H9 (cell line): ENCODE measurements at regions not wholly inside any gene's neighbourhood (a gene's known extent, or its start where the extent isn't known, plus 50 kb on each side); places are given as distances from the start of the nearest gene placed in this dataset.

Experiments
- DNase-seq: peaks from one replicate; pipeline ENCODE4 v3.0.0-alpha.2; 2017
- H2AFZ ChIP-seq: one replicate; pipeline ENCODE4 v1.6.1; 2013; ENCODE audit warnings: mild to moderate bottlenecking, low read length, control low read depth, moderate library complexity
- H2AK5ac ChIP-seq: 2 replicates; pipeline ENCODE4 v1.6.1; 2013; ENCODE audit warnings: low read length, control low read depth, mixed read lengths; ENCODE audit not compliant: insufficient read length
- H2BK120ac ChIP-seq: one replicate; pipeline ENCODE4 v1.6.1; 2013; ENCODE audit warnings: low read depth, mild to moderate bottlenecking, low read length, control low read depth, inconsistent platforms; ENCODE audit not compliant: poor library complexity, severe bottlenecking
- H2BK12ac ChIP-seq: 2 replicates; pipeline ENCODE4 v1.6.1; 2013; ENCODE audit warnings: low read length, control low read depth, mixed read lengths, low read depth; ENCODE audit not compliant: insufficient read length
- H2BK15ac ChIP-seq: 2 replicates; pipeline ENCODE4 v1.6.1; 2013; ENCODE audit warnings: low read depth, low read length, control low read depth
- H2BK20ac ChIP-seq: one replicate; pipeline ENCODE4 v1.6.1; 2013; ENCODE audit warnings: low read depth, mild to moderate bottlenecking, low read length, control low read depth, inconsistent platforms; ENCODE audit not compliant: poor library complexity, severe bottlenecking
- H2BK5ac ChIP-seq: 2 replicates; pipeline ENCODE4 v1.6.1; 2013; ENCODE audit warnings: low read length, control low read depth, mixed read lengths; ENCODE audit not compliant: insufficient read length
- H3K14ac ChIP-seq: 2 replicates; pipeline ENCODE4 v1.6.1; 2013; ENCODE audit warnings: low read length, control low read depth; ENCODE audit not compliant: insufficient read depth
- H3K18ac ChIP-seq: 2 replicates; pipeline ENCODE4 v1.6.1; 2013; ENCODE audit warnings: low read depth, mild to moderate bottlenecking, mixed read lengths, low read length, control low read depth; ENCODE audit not compliant: insufficient read length
- H3K23ac ChIP-seq: 2 replicates; pipeline ENCODE4 v1.6.1; 2013; ENCODE audit warnings: low read length, control low read depth, mixed read lengths, low read depth; ENCODE audit not compliant: insufficient read length
- H3K23me2 ChIP-seq: 2 replicates; pipeline ENCODE4 v1.6.1; 2013; ENCODE audit warnings: low read depth, mild to moderate bottlenecking, mixed read lengths, low read length, control low read depth; ENCODE audit not compliant: insufficient read length, poor library complexity, severe bottlenecking
- H3K27ac ChIP-seq: 2 replicates; pipeline ENCODE4 v1.5.1; 2013; ENCODE audit warnings: low read length, control low read depth, mixed read lengths, low read depth; ENCODE audit not compliant: insufficient read length
- H3K27me3 ChIP-seq: 2 replicates; pipeline ENCODE4 v1.6.1; 2013; ENCODE audit warnings: low read length, control low read depth, inconsistent platforms; ENCODE audit not compliant: insufficient read depth
- H3K4ac ChIP-seq: 2 replicates; pipeline ENCODE4 v1.6.1; 2013; ENCODE audit warnings: low read depth, mild to moderate bottlenecking, control low read depth, inconsistent platforms, low read length, moderate library complexity
- H3K4me1 ChIP-seq: 2 replicates; pipeline ENCODE4 v1.6.1; 2013; ENCODE audit warnings: low read length, control low read depth, inconsistent platforms; ENCODE audit not compliant: insufficient read depth
- H3K4me2 ChIP-seq: 2 replicates; pipeline ENCODE4 v1.6.1; 2013; ENCODE audit warnings: low read length, control low read depth, mixed read lengths; ENCODE audit not compliant: insufficient read length, insufficient read depth
- H3K56ac ChIP-seq: 2 replicates; pipeline ENCODE4 v1.6.1; 2013; ENCODE audit warnings: low read depth, mild to moderate bottlenecking, mixed read lengths, low read length, control low read depth; ENCODE audit not compliant: insufficient read length
- H3K79me1 ChIP-seq: 2 replicates; pipeline ENCODE4 v1.6.1; 2013; ENCODE audit warnings: low read depth, mild to moderate bottlenecking, moderate library complexity, low read length, control low read depth, inconsistent platforms; ENCODE audit not compliant: insufficient read depth, poor library complexity, severe bottlenecking
- H3K79me2 ChIP-seq: 2 replicates; pipeline ENCODE4 v1.6.1; 2013; ENCODE audit warnings: low read length, control low read depth, inconsistent platforms; ENCODE audit not compliant: insufficient read depth
- H3K9ac ChIP-seq: 2 replicates; pipeline ENCODE4 v1.6.1; 2013; ENCODE audit warnings: low read length, control low read depth, mixed read lengths; ENCODE audit not compliant: insufficient read length; ENCODE audit errors: extremely low read depth
- H3K9me3 ChIP-seq: one replicate; pipeline ENCODE4 v1.6.1; 2013; ENCODE audit warnings: low read depth, low read length, inconsistent platforms; ENCODE audit not compliant: control insufficient read depth
- H3T11ph ChIP-seq: one replicate; pipeline ENCODE4 v1.6.1; 2013; ENCODE audit warnings: mild to moderate bottlenecking, low read length, control low read depth, inconsistent platforms
- H4K20me1 ChIP-seq: one replicate; pipeline ENCODE4 v1.6.1; 2013; ENCODE audit not compliant: control insufficient read depth, insufficient read length, insufficient read depth
- H4K5ac ChIP-seq: 2 replicates; pipeline ENCODE4 v1.6.1; 2013; ENCODE audit warnings: low read depth, mild to moderate bottlenecking, mixed read lengths, low read length, control low read depth; ENCODE audit not compliant: insufficient read length
- H4K8ac ChIP-seq: replicated peaks from 2 replicates; pipeline ENCODE4 v1.6.1; 2013; ENCODE audit warnings: low read length, control low read depth, mixed read lengths, low read depth; ENCODE audit not compliant: insufficient read length
- H4K91ac ChIP-seq: 2 replicates; pipeline ENCODE4 v1.6.1; 2013; ENCODE audit warnings: low read depth, mild to moderate bottlenecking, moderate library complexity, mixed read lengths, low read length, control low read depth; ENCODE audit not compliant: insufficient read length
- H3K27ac Mint-ChIP-seq, 3 experiments: 2 replicates in 2 of 3; 3 replicates in 1 of 3; pipeline ENCODE4 v1.8.0; 2020 to 2021; ENCODE audit warnings: mixed read lengths in 3 of 3, mild to moderate bottlenecking in 1 of 3, moderate library complexity in 1 of 3
- H3K27me3 Mint-ChIP-seq: 2 replicates; pipeline ENCODE4 v1.8.0; 2021; ENCODE audit warnings: low read depth, mild to moderate bottlenecking, moderate library complexity, mixed read lengths
- H3K36me3 Mint-ChIP-seq, 3 experiments: 2 replicates in 2 of 3; 3 replicates in 1 of 3; pipeline ENCODE4 v1.8.0; 2020 to 2021; ENCODE audit warnings: low read depth in 3 of 3, mixed read lengths in 3 of 3; ENCODE audit not compliant: insufficient read depth in 1 of 3
- H3K4me1 Mint-ChIP-seq, 2 experiments: 2 replicates each; pipeline ENCODE4 v1.8.0; 2020; ENCODE audit warnings: mixed read lengths in 2 of 2
- H3K4me3 Mint-ChIP-seq, 2 experiments: 2 replicates in 1 of 2; 3 replicates in 1 of 2; pipeline ENCODE4 v1.8.0; 2020 to 2021; ENCODE audit warnings: mild to moderate bottlenecking in 2 of 2, mixed read lengths in 2 of 2, moderate library complexity in 1 of 2
- H3K9me3 Mint-ChIP-seq, 2 experiments: 2 replicates in 1 of 2; 3 replicates in 1 of 2; pipeline ENCODE4 v1.8.0; 2020; ENCODE audit warnings: mild to moderate bottlenecking in 2 of 2, mixed read lengths in 2 of 2, moderate library complexity in 1 of 2
- CTCF ChIP-seq: fragments of 200-600 bp; sonication (generic); conservative IDR thresholded peaks from 3 replicates; pipeline ENCODE4 v1.8.0; 2021; ENCODE audit warnings: antibody characterized with exemption, mild to moderate bottlenecking
- WGBS: extraction: QIAGEN DNeasy Blood & Tissue Kit; methylation state at CpG from one replicate; pipeline ENCODE4 v1.1.7; 2013; ENCODE audit warnings: missing lambda C conversion rate, low lambda C conversion rate, mixed read lengths; ENCODE audit not compliant: insufficient read length; ENCODE audit errors: extremely low coverage; 5-methylcytosine and 5-hydroxymethylcytosine counted together

- Histone ChIP-seq H2BK20ac (no peak overlapping the region), H3K4me2 (no peak overlapping the region), H3K4me1 (no peaks in the 10 kb centered on the region), H3K9me3 (no peaks in the 10 kb centered on the region), H3K9ac (no peak overlapping the region), H3K79me1 (no peaks in the 10 kb centered on the region), H2AK5ac (no peak overlapping the region), H4K8ac (no peak overlapping the region), H4K20me1 (no peaks in the 10 kb centered on the region), H4K91ac (no peak overlapping the region), H3K27ac (no peak overlapping the region), H3T11ph (no peak overlapping the region), H3K23me2 (no peaks in the 10 kb centered on the region), H3K4ac (no peak overlapping the region), H3K23ac (no peak overlapping the region), H3K18ac (no peak overlapping the region), H4K5ac (no peak overlapping the region), H2BK12ac (no peak overlapping the region), H3K79me2 (no peaks in the 10 kb centered on the region), H3K27me3 (no peaks in the 10 kb centered on the region), H3K56ac (no peak overlapping the region), H2AFZ (no peak overlapping the region), H2BK120ac (no peak overlapping the region), H2BK15ac (no peak overlapping the region), H3K14ac (no peak overlapping the region), H2BK5ac (no peak overlapping the region)
- no peak for TF ChIP-seq CTCF
- Mint-ChIP-seq H3K27ac (no peak overlapping the region), H3K27me3 (0 out of 2 replicates have a peak, but pooled peaks cover 2% of the 10 kb centered on the region), H3K4me3 (no peak overlapping the region), H3K36me3 (peaks cover 1 to 14% (median 7%) of the 10 kb centered on the region in 3 experiments; a peak in 4 of 7 replicates), H3K9me3 (peaks cover 14 to 20% of the 10 kb centered on the region in 2 experiments; a peak in 4 of 5 replicates), H3K4me1 (0 out of 4 replicates have a peak, but pooled peaks cover 0 to 3% of the 10 kb centered on the region in 2 experiments)
- no peak for DNase-seq
- WGBS: no CpG with 5 or more reads among the region's 2 CpGs
These were observed 1953.4 kb upstream of the LRRTM1 start for GRCh38 chr2:82257796-82258555.
